LNCaP clone FGC (cell line): ENCODE measurements at regions not wholly inside any gene's neighbourhood (a gene's known extent, or its start where the extent isn't known, plus 50 kb on each side); places are given as distances from the start of the nearest gene placed in this dataset.

ENCODE experiments used
- DNase-seq: peaks from one replicate; pipeline ENCODE4 v3.0.0-alpha.2; 2011; ENCODE audit warnings: low read depth
- H3K4me3 ChIP-seq: 2 replicates; pipeline ENCODE4 v1.5.1; 2011; ENCODE audit warnings: mild to moderate bottlenecking, low read depth, low read length, control low read depth
- TF ChIP-seq, protein P1 (sequence below): IDR thresholded peaks from 2 replicates; pipeline ENCODE4 v1.5.1; 2012; ENCODE audit warnings: mild to moderate bottlenecking; ENCODE audit not compliant: control insufficient read depth, insufficient read depth; ENCODE audit errors: extremely low read depth

DNA sequence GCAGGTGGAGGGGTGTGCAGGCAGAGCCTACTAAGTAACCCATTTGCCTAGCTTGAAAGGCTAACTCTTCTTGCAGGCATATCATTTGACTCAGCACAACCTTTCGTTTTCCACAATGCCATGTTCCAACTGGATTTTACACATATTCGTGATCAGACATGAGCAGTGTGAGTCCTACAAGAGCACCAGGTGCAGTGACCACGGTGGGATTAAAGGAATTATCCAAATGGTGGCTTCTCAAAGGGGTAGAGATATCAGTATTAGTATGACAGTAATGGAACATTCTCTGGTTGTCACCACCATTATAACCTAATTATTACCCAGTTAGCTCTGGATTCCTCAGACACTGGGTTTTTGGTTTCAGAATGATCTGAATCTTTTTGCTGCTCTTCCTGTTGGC is 323.5 kb downstream of the LMO4 start:
- no peak overlapping the region for H3K4me3 ChIP-seq
- TF ChIP-seq, protein P1, sequence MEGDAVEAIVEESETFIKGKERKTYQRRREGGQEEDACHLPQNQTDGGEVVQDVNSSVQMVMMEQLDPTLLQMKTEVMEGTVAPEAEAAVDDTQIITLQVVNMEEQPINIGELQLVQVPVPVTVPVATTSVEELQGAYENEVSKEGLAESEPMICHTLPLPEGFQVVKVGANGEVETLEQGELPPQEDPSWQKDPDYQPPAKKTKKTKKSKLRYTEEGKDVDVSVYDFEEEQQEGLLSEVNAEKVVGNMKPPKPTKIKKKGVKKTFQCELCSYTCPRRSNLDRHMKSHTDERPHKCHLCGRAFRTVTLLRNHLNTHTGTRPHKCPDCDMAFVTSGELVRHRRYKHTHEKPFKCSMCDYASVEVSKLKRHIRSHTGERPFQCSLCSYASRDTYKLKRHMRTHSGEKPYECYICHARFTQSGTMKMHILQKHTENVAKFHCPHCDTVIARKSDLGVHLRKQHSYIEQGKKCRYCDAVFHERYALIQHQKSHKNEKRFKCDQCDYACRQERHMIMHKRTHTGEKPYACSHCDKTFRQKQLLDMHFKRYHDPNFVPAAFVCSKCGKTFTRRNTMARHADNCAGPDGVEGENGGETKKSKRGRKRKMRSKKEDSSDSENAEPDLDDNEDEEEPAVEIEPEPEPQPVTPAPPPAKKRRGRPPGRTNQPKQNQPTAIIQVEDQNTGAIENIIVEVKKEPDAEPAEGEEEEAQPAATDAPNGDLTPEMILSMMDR, result no peak
- no peak for DNase-seq

DNA sequence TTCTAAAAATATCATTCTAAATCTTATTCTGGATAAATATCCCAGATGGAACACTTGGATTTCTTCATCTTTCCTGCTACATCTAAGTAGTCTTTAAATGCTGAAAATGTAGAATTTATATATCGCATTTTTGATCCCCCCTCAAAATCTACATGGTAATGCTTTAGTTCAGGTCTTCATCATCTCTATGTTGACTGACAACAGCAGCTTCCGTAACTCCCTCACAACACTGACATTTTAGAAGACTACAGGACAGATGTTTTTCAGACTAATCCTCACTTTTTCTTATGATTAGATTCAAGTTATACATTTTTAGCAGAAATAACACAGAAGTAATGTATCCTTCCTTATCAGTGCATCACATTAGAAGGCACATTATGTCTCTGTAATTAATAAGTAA is 336.5 kb downstream of the LMO4 start:
- no peak for DNase-seq
- TF ChIP-seq, protein P1, result no peak
- no peak overlapping the region for H3K4me3 ChIP-seq

DNA sequence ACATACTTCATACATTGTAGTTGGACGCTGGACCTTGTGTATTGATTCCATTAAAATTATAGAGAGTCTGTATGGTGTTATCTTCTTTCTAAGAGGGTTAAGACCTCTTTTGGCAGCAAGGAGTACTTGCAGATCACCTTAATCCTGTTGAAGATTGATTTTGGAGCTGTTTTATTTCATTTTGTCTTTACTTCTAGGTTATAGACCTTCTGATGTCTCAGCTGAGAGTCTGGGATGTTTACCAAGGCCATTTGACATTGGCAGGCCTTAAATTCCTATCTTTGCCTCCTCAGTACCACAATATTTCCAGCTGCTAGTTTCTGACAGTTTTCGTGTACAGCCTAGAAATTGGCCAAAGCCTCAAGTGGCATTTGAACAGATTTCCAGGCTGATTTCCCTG is 338.0 kb downstream of the LMO4 start:
- no peak for DNase-seq
- TF ChIP-seq, protein P1, result no peak
- H3K4me3 ChIP-seq, result no peak overlapping the region

DNA sequence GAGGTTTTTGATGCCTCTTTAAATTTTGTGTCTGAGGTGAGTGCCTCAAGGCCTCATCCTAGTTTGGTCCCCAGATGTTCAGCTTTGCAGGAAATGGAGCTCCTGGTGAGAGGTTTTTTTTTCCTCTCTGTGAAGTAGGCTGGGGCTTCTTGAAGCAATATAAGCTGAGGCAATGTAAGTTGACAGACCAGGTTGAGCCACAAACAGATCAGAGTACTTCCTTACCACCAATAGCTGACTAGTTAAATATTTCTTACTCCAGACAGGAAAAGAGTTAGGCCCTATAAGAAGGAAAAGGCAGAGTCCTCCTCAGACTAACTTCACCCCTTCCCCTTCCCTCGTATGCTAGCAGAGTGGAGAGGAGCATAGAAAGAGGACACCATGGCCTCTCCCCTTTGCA is 341.0 kb downstream of the LMO4 start:
- TF ChIP-seq, protein P1, result no peak

DNA sequence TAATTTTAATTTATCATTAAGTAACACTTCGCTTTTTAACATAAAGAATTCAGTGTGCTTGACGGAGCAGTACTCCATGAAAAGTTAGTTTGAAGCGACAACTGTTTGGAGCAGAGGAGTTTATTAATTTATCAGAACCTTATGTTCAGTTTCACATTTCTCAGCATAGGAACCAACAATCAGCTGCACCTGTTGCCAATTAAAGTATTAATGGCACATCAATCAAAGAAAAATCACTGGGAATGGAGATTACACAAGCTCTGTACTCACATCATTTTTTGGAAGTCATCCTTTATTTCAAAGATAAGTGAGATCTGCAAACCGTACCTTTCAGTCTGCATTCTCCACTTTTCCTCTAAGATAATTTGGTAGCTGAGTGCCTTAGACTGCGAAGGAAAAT is 344.6 kb downstream of the LMO4 start:
- TF ChIP-seq, protein P1, result no peak
- no peak overlapping the region for H3K4me3 ChIP-seq
- DNase-seq, result no peak

More for the DNA sequence above, 341.0 kb downstream of the LMO4 start:
- DNase-seq, result no peak
- no peak overlapping the region for H3K4me3 ChIP-seq

DNA sequence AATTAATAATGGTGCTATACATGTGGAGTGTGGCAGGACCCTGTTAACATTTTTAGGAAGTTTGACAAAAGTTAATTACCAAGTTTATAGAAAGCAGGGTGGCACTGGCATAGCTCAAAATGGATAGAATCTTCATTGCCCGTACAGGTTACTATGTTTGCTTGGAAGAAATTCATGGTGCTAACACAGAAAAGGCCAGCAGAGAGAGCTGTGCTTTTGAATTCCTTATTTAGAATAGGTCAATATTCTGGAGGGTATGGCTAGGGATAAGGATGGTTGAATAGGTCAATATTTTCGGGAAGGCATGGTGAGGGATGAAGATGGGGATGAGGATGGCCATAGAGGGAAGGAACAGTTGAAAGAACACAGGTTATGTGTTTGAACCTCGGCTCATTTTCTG is 345.1 kb downstream of the LMO4 start:
- no peak overlapping the region for H3K4me3 ChIP-seq
- DNase-seq, result no peak
- TF ChIP-seq, protein P1, result 0 out of 2 replicates have a peak, but pooled peaks have one; percentile 21

DNA sequence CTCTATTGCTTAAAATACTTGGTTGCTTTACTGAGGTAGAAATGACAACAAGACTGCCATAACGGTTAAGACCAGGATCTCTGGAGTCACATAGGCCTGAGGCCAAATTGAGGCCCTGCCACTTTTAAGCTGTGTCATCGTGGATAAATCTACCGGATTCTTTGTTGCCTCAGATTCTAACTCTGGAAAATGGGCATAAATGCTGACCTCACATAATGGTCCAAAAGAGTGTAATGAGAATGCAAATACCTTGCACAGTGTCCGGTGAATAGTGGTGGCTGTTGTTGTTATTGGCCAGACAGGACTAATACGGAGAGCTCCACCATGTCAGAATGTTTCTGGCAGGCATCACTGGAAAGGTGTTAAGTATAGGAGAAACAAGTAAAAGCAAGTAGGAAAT is 346.1 kb downstream of the LMO4 start:
- TF ChIP-seq, protein P1, result no peak
- DNase-seq, result no peak
- H3K4me3 ChIP-seq, result no peak overlapping the region
